ENCODE measurements at regions not wholly inside any gene's neighbourhood (a gene's known extent, or its start where the extent isn't known, plus 50 kb on each side); places are given as distances from the start of the nearest gene placed in this dataset.

DNA sequence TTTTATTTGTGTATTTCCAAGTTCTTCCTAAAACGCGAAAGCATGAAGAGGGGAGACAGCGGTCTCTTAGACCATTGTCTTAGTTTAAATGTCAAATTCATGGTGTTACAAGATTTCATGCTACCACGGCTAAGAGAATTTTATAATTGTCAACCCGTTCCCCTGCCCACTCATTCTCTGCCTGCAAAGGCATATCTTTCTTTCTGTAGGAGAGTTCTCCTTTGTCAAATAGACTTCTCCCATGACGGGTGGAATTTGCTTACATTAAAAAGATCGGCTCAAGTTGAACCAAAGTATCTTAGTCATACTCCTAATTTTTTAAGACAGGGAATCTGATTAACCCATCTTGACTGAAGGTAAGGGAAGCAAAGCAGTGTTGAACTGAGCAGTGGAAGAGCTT, 539.2 kb downstream of the REEP3 start:
- TF ChIP-seq, protein P1, sequence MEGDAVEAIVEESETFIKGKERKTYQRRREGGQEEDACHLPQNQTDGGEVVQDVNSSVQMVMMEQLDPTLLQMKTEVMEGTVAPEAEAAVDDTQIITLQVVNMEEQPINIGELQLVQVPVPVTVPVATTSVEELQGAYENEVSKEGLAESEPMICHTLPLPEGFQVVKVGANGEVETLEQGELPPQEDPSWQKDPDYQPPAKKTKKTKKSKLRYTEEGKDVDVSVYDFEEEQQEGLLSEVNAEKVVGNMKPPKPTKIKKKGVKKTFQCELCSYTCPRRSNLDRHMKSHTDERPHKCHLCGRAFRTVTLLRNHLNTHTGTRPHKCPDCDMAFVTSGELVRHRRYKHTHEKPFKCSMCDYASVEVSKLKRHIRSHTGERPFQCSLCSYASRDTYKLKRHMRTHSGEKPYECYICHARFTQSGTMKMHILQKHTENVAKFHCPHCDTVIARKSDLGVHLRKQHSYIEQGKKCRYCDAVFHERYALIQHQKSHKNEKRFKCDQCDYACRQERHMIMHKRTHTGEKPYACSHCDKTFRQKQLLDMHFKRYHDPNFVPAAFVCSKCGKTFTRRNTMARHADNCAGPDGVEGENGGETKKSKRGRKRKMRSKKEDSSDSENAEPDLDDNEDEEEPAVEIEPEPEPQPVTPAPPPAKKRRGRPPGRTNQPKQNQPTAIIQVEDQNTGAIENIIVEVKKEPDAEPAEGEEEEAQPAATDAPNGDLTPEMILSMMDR (IDR thresholded peaks at IDR 0.05; ENCODE audit: insufficient read depth, low read depth, low read length): no peak
- no peak overlapping the region for H3K4me3 ChIP-seq (ENCODE audit: low read depth, low read length)
- no peak for DNase-seq (ENCODE audit: low read depth)

DNA sequence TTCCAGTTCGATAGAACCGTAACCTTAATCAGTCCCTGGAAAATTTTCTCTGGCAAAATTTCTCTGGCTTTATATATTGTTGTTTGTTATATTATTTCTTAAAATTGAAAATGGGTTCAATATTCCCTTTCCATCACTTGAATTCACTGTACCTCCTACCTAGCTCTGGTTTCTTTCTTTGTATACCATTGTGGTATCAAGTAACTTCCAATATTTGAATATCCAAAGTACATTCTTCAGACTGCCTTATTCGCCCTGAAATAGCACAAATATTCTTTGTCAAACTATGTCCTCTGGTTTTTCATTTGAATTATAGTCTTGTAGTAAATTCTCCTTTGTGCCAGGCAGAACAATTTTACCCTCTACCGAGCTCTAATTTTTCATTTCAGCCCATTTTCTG, 541.6 kb downstream of the REEP3 start:
- DNase-seq (ENCODE audit: low read depth): no peak
- no peak overlapping the region for H3K4me3 ChIP-seq (ENCODE audit: low read depth, low read length)
- TF ChIP-seq, protein P1 (IDR thresholded peaks at IDR 0.05; ENCODE audit: insufficient read depth, low read depth, low read length): no peak

DNA sequence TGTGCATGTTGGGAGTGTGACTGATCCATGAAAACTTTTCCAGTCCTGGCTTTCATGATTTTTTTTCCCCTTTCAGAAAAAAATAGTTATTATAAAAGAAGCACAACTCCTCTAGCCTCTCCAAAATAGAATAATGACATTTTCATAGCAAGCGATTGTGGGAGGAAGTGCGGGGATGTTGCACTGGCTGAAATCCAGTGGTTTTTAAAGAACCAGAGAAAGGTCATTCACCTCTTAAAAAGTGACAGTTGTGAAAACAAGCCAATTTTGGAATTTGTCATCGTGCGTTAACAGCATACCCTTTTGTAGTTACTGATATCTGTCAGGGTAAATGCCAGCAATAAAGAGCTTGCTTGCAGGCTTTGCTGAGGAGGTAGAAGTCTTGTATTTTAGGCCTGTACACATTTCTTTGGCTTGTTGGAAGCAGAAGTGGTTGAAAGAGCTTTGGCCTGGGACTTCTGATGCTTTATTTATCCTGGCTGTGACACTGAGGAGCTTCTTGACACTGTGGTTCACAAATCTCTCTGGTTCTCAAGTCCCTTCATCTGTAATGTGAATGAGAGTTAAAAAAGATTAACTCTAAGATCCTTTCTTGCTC, 545.9 kb downstream of the REEP3 start:
- TF ChIP-seq, protein P1 (IDR thresholded peaks at IDR 0.05; ENCODE audit: insufficient read depth, low read depth, low read length): no peak
- no peak overlapping the region for H3K4me3 ChIP-seq (ENCODE audit: low read depth, low read length)
- no peak for DNase-seq (ENCODE audit: low read depth)

DNA sequence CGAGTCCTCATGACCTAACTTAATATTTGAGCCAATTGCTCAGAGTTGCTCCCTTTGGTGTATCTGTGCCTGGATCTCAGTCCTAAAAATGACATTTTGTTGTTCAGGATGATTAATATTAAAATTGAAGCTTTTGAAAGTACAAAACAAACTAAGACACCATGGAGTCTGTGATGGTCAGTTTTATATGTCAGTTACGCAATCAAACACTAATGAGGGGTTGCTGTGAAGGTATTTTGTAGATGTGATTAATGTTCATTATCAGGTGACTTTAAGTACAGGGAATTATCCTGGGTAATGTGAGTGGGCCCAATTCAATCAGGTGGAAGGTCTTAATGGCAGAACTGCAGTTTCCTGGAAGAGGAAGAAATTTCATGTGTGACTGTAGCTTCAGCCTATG, 546.7 kb downstream of the REEP3 start:
- TF ChIP-seq, protein P1 (IDR thresholded peaks at IDR 0.05; ENCODE audit: insufficient read depth, low read depth, low read length): no peak
- no peak overlapping the region for H3K4me3 ChIP-seq (ENCODE audit: low read depth, low read length)
- no peak for DNase-seq (ENCODE audit: low read depth)

DNA sequence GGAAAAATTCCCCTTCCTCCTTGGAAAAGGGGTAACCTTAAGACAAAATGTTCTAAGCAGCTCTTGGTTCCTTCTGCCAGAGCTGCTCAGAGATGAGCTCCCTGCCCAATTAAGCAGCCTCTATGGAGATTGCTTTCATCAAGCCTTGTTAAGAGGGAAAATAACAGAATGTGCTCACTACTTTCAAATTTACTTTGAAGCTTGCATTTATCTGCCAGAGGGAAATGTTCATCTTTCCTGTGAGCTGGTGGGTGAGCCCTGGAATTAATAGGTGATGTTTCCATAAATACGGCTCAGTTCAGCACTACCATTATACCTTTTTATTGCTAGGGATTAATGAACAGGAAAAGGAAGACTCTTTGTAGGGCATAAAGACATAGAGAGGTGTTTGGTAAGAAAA, 549.0 kb downstream of the REEP3 start:
- DNase-seq (ENCODE audit: low read depth): no peak
- TF ChIP-seq, protein P1 (IDR thresholded peaks at IDR 0.05; ENCODE audit: insufficient read depth, low read depth, low read length): no peak
- no peak overlapping the region for H3K4me3 ChIP-seq (ENCODE audit: low read depth, low read length)

DNA sequence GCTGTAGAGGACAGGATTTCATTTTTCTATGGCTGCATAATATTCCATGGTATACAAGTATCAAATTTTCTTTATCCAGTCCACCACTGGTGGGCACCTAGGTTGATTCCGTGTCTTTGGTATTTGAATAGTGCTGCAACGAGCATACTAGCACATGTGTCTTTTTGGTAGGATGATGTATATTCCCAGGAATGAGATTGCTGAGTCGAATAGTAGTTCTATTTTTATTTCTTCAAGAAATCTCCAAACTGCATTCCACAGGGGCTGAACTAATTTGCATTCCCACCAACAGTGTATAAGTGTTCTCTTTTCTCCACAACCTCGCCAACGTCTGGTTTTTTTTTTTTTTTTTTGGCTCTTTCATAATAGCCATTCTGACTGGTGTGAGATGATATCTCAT, 550.0 kb downstream of the REEP3 start:
- TF ChIP-seq, protein P1 (IDR thresholded peaks at IDR 0.05; ENCODE audit: insufficient read depth, low read depth, low read length): no peak
- DNase-seq (ENCODE audit: low read depth): no peak
- no peak overlapping the region for H3K4me3 ChIP-seq (ENCODE audit: low read depth, low read length)

DNA sequence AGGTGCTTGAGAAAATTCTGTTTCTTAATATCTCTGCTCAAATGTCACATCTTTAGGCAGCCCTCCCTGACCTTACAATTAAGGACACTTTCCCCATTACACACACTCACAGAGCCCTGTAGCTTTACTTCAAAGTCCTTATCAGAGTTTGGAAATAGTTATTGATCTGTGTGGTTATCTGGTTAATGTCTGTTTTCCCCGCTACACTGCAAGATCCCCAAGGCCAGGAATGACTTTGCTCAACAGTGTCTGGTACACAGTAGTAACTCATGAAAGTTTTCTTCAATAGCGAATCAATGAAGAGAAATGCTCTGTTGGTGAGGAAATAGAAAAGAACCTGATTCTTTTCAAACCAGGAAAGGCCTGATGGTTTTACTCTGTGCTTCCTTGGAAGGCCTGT, 554.4 kb downstream of the REEP3 start:
- no peak for DNase-seq (ENCODE audit: low read depth)
- TF ChIP-seq, protein P1 (IDR thresholded peaks at IDR 0.05; ENCODE audit: insufficient read depth, low read depth, low read length): no peak

More for the DNA sequence above, 554.4 kb downstream of the REEP3 start:
- no peak overlapping the region for H3K4me3 ChIP-seq (ENCODE audit: low read depth, low read length)
